ENCODE measurements at regions not wholly inside any gene's neighbourhood (a gene's known extent, or its start where the extent isn't known, plus 50 kb on each side); places are given as distances from the start of the nearest gene placed in this dataset.
"Not testable (repeated sequence)": the region's sequence is repeated elsewhere in the genome, so short reads cannot be mapped to it uniquely, and the experiment has no call there.

GRCh38 chr3:110015231-110015963 is 678.1 kb upstream of the DPPA4 start:
- DNase-seq = no peak

DNA sequence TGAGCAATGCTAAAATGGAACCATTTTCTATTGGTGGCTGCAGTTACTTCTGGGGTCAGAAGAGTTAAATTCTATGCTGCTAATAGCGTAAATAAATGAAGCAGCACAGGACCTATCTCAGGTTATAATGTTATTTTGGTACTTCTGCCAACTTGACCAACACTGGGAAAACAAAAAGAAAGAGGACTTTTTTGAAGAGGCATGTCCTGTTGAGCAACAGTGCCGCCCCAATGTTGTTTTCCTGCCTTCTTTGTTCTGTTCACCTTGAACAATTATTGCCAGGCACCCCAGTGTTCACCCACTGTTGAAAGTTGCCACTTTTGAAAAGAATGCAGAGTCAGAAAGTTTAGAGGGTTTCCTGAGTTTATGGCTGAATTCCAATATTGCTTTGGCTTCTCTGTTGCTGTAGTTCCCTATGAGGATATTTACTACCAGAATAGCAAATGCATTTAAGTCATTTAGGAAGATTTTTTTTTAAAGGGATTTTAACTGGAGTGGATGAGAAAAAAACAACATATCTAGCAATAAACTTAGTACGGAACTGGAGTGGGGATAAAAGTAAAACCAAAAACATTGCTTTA is 679.0 kb upstream of the DPPA4 start:
- DNase-seq = no peak

DNA sequence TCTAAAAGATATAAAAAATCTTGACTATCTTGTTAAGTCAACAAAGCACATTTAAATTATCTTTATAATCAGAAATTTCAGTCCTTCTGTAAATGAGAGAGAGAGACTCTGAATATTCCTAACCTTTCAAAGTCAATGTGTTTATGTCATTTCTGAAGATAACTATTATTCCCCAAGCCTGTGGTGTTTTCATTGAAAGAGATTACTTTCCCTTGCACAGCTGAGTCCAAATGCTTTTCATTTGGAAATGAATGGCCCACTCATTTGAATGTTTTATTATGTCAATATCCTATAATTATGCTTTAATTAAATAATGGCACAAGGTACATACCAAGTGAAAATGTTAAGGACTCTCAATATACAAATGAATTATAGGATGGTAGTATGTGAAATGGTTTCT is 680.0 kb upstream of the DPPA4 start:
- DNase-seq = no peak

DNA sequence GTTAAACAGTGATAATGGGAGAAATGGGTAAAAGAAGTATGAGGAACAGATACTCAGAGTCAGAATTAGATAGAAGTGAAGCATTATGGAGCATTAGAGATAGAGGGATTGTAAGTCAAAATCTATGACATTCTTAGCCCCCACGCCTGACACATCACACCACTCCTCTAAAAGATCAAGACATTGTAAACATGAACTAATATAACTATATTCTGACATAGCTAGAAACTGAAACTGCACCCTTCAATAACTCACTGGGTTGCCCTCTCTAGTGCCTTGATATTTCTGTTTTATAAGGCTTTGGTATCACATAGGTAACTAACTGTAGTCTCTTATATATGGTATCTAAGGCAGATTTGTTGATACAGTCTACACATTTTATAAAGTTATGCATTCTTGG is 684.3 kb upstream of the DPPA4 start:
- DNase-seq = no peak

- DNase-seq = not testable (repeated sequence)
Measured at GRCh38 chr3:110023022-110023421, 685.7 kb upstream of the DPPA4 start.

GRCh38 chr3:110026421-110026820 is 689.1 kb upstream of the DPPA4 start:
- no peak for DNase-seq

DNA sequence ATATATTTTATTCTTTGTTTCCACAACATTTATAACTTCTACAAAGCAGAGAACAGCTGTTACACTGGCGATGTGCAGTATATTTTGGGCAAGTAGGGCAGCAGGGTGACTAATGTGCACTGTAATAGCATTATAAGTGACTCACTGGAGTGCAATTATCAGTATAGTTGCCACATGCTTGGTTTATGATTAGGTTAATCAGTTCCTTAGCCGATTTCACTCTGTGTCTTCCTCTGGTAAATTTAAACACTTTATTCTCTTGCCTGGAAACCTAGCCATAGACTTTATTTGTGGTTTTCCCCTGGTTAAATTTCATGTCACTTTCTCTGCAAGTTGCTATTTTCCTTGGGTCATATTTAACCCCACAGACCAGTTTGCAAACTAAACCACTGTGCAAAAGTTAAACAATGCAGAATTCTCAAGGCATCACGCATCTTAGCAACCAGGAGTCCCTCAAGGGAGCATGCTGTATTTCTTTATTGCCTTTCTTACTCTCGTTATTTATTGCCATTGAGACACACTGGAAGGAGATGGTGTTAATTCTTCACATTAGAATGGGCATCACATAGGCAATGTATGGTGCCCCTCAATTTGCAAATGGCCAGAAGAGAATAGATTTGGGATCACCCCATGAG is 690.2 kb upstream of the DPPA4 start:
- DNase-seq = peak; percentile 0

GRCh38 chr3:110031975-110032374 is 694.6 kb upstream of the DPPA4 start:
- no peak for DNase-seq

GRCh38 chr3:110059431-110059830 is 722.1 kb upstream of the DPPA4 start:
- DNase-seq = no peak

GRCh38 chr3:110062716-110063115 is 725.4 kb upstream of the DPPA4 start:
- no peak for DNase-seq

DNA sequence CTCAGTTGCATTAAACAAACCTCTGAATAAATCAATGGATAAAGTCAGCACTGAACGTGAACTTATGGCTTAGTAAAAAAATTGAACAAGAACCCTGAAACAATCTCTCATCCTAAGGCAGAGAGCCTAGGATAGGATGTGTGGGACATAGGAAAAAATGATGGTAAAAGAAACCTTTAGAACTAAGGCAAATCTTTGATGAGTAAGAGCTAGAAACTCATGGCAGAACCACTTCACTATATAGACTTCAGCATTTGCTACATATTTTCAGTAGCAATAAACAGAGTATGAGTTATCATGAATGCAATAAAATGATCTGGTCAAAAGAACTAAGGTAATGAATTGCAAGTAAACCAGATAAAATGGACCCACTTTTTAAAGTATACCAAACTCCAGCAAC is 725.8 kb upstream of the DPPA4 start:
- no peak for DNase-seq

- no peak for DNase-seq
Measured at GRCh38 chr3:110066206-110066605, 728.9 kb upstream of the DPPA4 start.

DNA sequence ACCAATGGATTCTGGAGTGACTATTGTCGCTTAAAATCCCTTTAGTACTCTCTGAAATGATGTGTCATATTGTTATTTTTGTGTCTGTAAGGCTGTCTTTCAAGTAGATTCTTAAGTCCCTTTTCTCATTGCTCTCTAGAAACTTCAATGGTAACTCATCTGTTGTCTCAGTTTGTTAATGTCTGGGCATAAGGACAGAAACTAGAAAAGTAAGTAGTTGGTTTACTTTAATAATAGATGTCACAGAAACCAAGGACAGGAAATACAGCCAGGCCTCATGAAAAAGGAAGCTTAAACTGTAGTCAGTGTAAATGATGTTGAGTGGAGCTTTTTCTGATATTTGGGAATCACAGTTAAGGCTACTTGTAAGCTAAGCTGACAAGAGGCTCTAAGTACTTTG is 730.2 kb upstream of the DPPA4 start:
- no peak for DNase-seq

DNA sequence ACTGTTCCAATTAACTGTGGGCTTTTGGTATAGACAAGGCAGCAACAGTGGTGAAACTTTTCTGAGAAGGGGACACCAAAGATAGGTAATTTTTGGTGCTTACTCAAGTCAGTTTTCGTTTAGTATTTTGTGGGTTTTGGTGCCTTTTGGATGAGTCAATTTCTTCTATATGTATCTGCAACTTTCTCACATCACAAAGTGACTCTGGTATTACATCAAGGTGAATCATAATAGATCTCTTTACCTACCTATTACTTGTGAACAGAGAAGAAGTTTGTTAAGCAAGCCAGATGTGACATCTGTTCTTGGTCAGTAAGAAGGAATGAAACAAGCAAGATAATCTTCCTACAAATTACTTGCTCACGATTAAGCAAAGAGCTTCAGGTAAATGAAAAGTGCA is 732.4 kb upstream of the DPPA4 start:
- no peak for DNase-seq

GRCh38 chr3:110070161-110070916 is 733.0 kb upstream of the DPPA4 start:
- DNase-seq = peak; percentile 8

GRCh38 chr3:110074095-110074494 is 736.7 kb upstream of the DPPA4 start:
- DNase-seq = no peak

GRCh38 chr3:110077093-110077492 is 739.7 kb upstream of the DPPA4 start:
- DNase-seq = no peak

GRCh38 chr3:110093411-110093810 is 756.1 kb upstream of the DPPA4 start:
- DNase-seq = no peak

DNA sequence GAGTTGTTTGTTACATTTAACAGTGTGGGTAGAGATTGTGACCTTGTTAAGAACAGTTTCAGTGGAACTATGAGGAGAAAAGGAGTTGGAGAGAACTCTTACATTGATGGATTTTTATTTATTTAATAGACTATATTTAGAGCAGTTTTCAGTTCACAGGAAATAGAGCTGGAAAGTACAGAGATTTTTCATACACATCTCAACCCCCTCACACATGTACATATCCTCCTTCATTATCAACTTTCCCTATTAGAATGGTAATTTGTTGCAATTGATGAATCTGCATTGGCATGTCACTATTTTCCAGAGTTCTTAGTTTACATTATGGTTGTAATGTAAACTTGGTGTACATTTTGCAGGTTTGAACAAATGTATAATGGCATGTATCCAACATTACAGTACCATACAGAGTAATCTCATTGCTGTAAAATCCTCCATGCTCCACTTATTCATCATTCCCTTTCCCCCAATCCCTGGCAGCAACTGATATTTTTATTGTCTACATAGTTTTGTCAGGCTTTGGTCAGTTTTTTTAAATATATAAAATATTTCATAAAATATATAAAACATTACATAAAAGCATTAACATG is 756.6 kb upstream of the DPPA4 start:
- DNase-seq = no peak

DNA sequence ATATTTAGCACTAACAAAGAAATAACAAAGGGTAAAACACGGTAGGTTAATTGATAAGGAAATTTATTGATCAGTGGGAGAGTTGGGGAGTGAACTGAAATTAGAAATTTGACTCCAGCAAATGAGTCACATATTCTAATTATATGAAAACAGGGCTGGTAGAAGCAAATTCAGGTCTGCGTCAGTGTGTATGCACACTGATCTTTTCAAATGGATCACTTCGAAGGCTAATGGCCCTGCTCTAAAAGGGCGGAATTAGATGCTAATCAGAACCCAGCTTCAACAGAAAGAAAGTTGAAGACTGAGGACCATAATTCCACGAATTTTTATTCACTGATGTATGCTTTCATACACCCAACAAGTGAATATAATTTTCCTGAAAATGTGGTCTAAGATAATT is 762.4 kb upstream of the DPPA4 start:
- DNase-seq = no peak

GRCh38 chr3:110101361-110101760 is 764.0 kb upstream of the DPPA4 start:
- no peak for DNase-seq

GRCh38 chr3:110106805-110107204 is 769.5 kb upstream of the DPPA4 start:
- DNase-seq = no peak

DNA sequence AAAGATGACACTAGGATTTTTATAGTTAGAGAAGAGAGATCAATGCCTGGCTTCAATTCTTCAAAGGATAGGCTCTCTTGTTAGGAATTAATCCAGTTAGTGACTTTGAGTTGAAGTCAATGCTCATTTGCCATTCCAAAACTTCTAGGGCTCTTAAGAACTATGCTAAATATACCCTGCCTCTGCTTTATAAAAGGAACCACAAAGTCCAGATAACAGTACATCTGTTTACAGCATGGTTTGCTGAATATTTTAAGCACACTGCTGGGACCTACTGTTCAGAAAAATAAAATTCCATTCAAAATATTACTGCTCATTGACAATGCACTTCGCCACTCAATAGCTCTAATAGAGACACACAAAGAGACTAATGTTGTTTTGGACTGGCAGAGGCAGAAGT is 786.6 kb upstream of the DPPA4 start:
- no peak for DNase-seq
